GM12878 (cell line): ENCODE measurements at regions not wholly inside any gene's neighbourhood (a gene's known extent, or its start where the extent isn't known, plus 50 kb on each side); places are given as distances from the start of the nearest gene placed in this dataset.

Experiments
- ATAC-seq: fragments of 200-7000 bp; cut with Tn5 transposase; 3 replicates; pipeline ENCODE4 v1.9.1; 2020; ENCODE audit warnings: mild to moderate bottlenecking, moderate library complexity
- BruUV-seq: library from RNA; stranded (reverse); fragments of 400-500 nt; replicated peaks from 2 replicates; lab custom pipeline; 2021; lab: Mats Ljungman, UMichigan
- CTCF ChIA-PET: fragments of 300-600 bp; sonication (Branson Sonifier 250); formaldehyde crosslinking; extraction: SDS; loops from one replicate; lab custom pipeline; 2021; ENCODE audit warnings: inconsistent platforms; lab: Yijun Ruan, JAX
- POLR2A ChIA-PET: fragments of 350-600 bp; formaldehyde crosslinking; extraction: SDS; loops from one replicate; lab custom pipeline; 2021; ENCODE audit warnings: inconsistent platforms; lab: Charles Lee
- RAD21 ChIA-PET: fragments of 300-600 bp; sonication (Branson Sonifier 250); formaldehyde crosslinking; loops from one replicate; lab custom pipeline; 2023; ENCODE audit warnings: antibody characterized with exemption; ENCODE audit not compliant: unreplicated experiment; lab: Charles Lee
- SMC1A ChIA-PET: fragments of 300-600 bp; sonication (Branson Sonifier 250); formaldehyde crosslinking; loops from one replicate; lab custom pipeline; 2023; ENCODE audit not compliant: unreplicated experiment, uncharacterized antibody; lab: Charles Lee
- DNase-seq: peaks from one replicate; pipeline ENCODE4 v3.0.0-alpha.2; 2011; ENCODE audit warnings: low read depth, low spot score
- FAIRE-seq: peaks from 3 replicates; lab custom pipeline; 2011; peaks lifted over from hg19 to GRCh38; lab: Jason Lieb, UNC
- H2AFZ ChIP-seq: 2 replicates; pipeline ENCODE4 v1.6.0; 2011; ENCODE audit warnings: low read depth, low read length, control low read depth; ENCODE audit not compliant: control insufficient read depth
- H3K27ac ChIP-seq: 2 replicates; pipeline ENCODE4 v1.5.1; 2011; ENCODE audit warnings: control low read depth; ENCODE audit not compliant: control insufficient read depth, insufficient read depth
- H3K27me3 ChIP-seq, 2 experiments: replicated peaks in 1 of 2; 2 replicates each; pipeline versions ENCODE4 v1.6.0 to v1.6.1; 2011; ENCODE audit warnings: low read length in 1 of 2; ENCODE audit not compliant: control insufficient read depth in 2 of 2, insufficient read depth in 2 of 2
- H3K36me3 ChIP-seq, 2 experiments: 2 replicates each; pipeline ENCODE4 v1.5.1; 2011; ENCODE audit warnings: low read length in 1 of 2; ENCODE audit not compliant: control insufficient read depth in 2 of 2, insufficient read depth in 2 of 2
- H3K4me1 ChIP-seq: 2 replicates; pipeline ENCODE4 v1.6.1; 2011; ENCODE audit warnings: mild to moderate bottlenecking, low read length, moderate library complexity, mixed read lengths; ENCODE audit not compliant: control insufficient read depth, insufficient read depth
- H3K4me2 ChIP-seq: 2 replicates; pipeline ENCODE4 v1.6.0; 2011; ENCODE audit warnings: control low read depth; ENCODE audit not compliant: control insufficient read depth, insufficient read depth
- H3K4me3 ChIP-seq: fragments of 200-600 bp; sonication (generic); 2 replicates; pipeline ENCODE4 v1.5.1; 2016
- H3K79me2 ChIP-seq: 2 replicates; pipeline ENCODE4 v1.6.0; 2011; ENCODE audit warnings: low read length; ENCODE audit not compliant: control insufficient read depth, insufficient read depth
- H3K9ac ChIP-seq: 2 replicates; pipeline ENCODE4 v1.8.0; 2011; ENCODE audit warnings: low read length, control low read depth, mixed read lengths; ENCODE audit not compliant: control insufficient read depth, insufficient read depth
- H3K9me3 ChIP-seq: replicated peaks from 3 replicates; pipeline ENCODE4 v1.5.1; 2011; ENCODE audit warnings: mild to moderate bottlenecking, low read length; ENCODE audit not compliant: control insufficient read depth, insufficient read depth
- H4K20me1 ChIP-seq: 2 replicates; pipeline ENCODE4 v1.6.0; 2011; ENCODE audit not compliant: control insufficient read depth, insufficient read depth
- BCLAF1 ChIP-seq: fragments of 450-650 bp; IDR thresholded peaks from 2 replicates; pipeline ENCODE4 v1.6.1; 2017; ENCODE audit warnings: antibody characterized with exemption, mild to moderate bottlenecking, moderate library complexity
- BMI1 ChIP-seq: fragments of 450-650 bp; IDR thresholded peaks from 2 replicates; pipeline ENCODE4 v1.6.1; 2016; ENCODE audit warnings: mild to moderate bottlenecking, moderate library complexity, borderline replicate concordance
- CBX3 ChIP-seq: fragments of 200-600 bp; sonication (generic); IDR thresholded peaks from 2 replicates; pipeline ENCODE4 v1.6.1; 2016; ENCODE audit warnings: low read depth, borderline replicate concordance
- EP300 ChIP-seq, 2 experiments: fragments of 150-350 bp in 1 of 2; IDR thresholded peaks; 2 replicates each; pipeline ENCODE4 v1.6.1; 2011 to 2012; ENCODE audit warnings: low read depth in 2 of 2, low read length in 2 of 2, borderline replicate concordance in 1 of 2, improper control_type of control experiment in 1 of 2, inconsistent platforms in 1 of 2; ENCODE audit not compliant: control insufficient read depth in 1 of 2
- KAT2A ChIP-seq: conservative IDR thresholded peaks from 2 replicates; pipeline ENCODE4 v1.6.1; 2011; ENCODE audit warnings: low read depth, low read length; ENCODE audit not compliant: control insufficient read depth
- MEF2B ChIP-seq: fragments of 450-650 bp; IDR thresholded peaks from 2 replicates; pipeline ENCODE4 v1.6.1; 2018; ENCODE audit warnings: mild to moderate bottlenecking, moderate library complexity; ENCODE audit not compliant: partially characterized antibody, poor library complexity, severe bottlenecking
- MTA3 ChIP-seq: IDR thresholded peaks from 2 replicates; pipeline ENCODE4 v1.6.1; 2012; ENCODE audit warnings: low read length, inconsistent platforms, borderline replicate concordance
- PAX8 ChIP-seq: fragments of 450-650 bp; IDR thresholded peaks from 2 replicates; pipeline ENCODE4 v1.6.1; 2017; ENCODE audit warnings: mild to moderate bottlenecking, moderate library complexity
- PKNOX1 ChIP-seq: fragments of 450-650 bp; IDR thresholded peaks from 2 replicates; pipeline ENCODE4 v1.6.1; 2016; ENCODE audit warnings: mild to moderate bottlenecking
- RCOR1 ChIP-seq: conservative IDR thresholded peaks from 2 replicates; pipeline ENCODE4 v1.6.1; 2012; ENCODE audit warnings: low read depth, low read length, improper control_type of control experiment
- SKIL ChIP-seq: fragments of 450-650 bp; IDR thresholded peaks from 2 replicates; pipeline ENCODE4 v1.6.1; 2017; ENCODE audit warnings: mild to moderate bottlenecking, low read depth, inconsistent platforms; ENCODE audit not compliant: poor library complexity, severe bottlenecking
- TCF3 ChIP-seq: IDR thresholded peaks from 2 replicates; pipeline ENCODE4 v1.6.1; 2012; ENCODE audit warnings: low read depth, mild to moderate bottlenecking, low read length, borderline replicate concordance; ENCODE audit not compliant: insufficient read depth
- WGBS: methylation state at CpG from one replicate; pipeline ENCODE4 v1.1.6; 2016; ENCODE audit warnings: low lambda C conversion rate; ENCODE audit not compliant: insufficient replicate concordance, insufficient coverage; ENCODE audit errors: missing lambda C conversion rate; 5-methylcytosine and 5-hydroxymethylcytosine counted together
- in situ Hi-C: fragments of 300-500 bp; cut with MboI; formaldehyde crosslinking; loops from 9 replicates; pipeline ENCODE4 v1.14.3; 2018; ENCODE audit warnings: mixed read lengths
- intact Hi-C: fragments of 100-400 bp; cut with micrococcal nuclease; formaldehyde crosslinking; loops from one replicate; pipeline ENCODE4 v1.14.2; 2022; ENCODE audit not compliant: unreplicated experiment

- intact Hi-C loops: no loop called here
- no TSS peak for BruUV-seq
- no peak for TF ChIP-seq EP300 (IDR thresholded peaks at IDR 0.05; ENCODE audit: borderline replicate concordance in 1 of 2, control insufficient read depth in 1 of 2, low read depth in 2 of 2, low read length in 2 of 2)
- no peak for TF ChIP-seq PKNOX1
- TF ChIP-seq RCOR1: no peak
- TF ChIP-seq KAT2A: no peak
- TF ChIP-seq SKIL: no peak
- no peak for TF ChIP-seq MEF2B
- TF ChIP-seq BMI1: no peak
- TF ChIP-seq PAX8: no peak
- TF ChIP-seq BCLAF1: no peak
- TF ChIP-seq MTA3: no peak
- no peak for TF ChIP-seq CBX3
- no peak for TF ChIP-seq TCF3
Measured at GRCh38 chr2:22189893-22190480, 1066.2 kb downstream of the TDRD15 start.

More at GRCh38 chr2:22189893-22190480, 1066.2 kb downstream of the TDRD15 start:
- H3K27me3 ChIP-seq: no peaks in the 10 kb centered on the region
- CTCF ChIA-PET: no interaction called here
- DNase-seq: no peak
- no peak overlapping the region for H3K27ac ChIP-seq
- RAD21 ChIA-PET: no interaction called here
- H3K79me2 ChIP-seq: no peaks in the 10 kb centered on the region
- WGBS: 0% methylated on average over 1 of the region's 1 CpG
- FAIRE-seq: no peak
- POLR2A ChIA-PET: no interaction called here
- ATAC-seq: no peak
- no peak overlapping the region for H3K9ac ChIP-seq
- SMC1A ChIA-PET: no interaction called here
- H3K4me2 ChIP-seq: no peak overlapping the region
- in situ Hi-C loops: no loop called here
- H4K20me1 ChIP-seq: no peaks in the 10 kb centered on the region
- no peak overlapping the region for H3K4me3 ChIP-seq
- H3K9me3 ChIP-seq: no peaks in the 10 kb centered on the region
- no peaks in the 10 kb centered on the region for H3K36me3 ChIP-seq
- no peaks in the 10 kb centered on the region for H3K4me1 ChIP-seq
- H2AFZ ChIP-seq: no peak overlapping the region
